Memory B cell (primary cell): ENCODE measurements at regions not wholly inside any gene's neighbourhood (a gene's known extent, or its start where the extent isn't known, plus 50 kb on each side); places are given as distances from the start of the nearest gene placed in this dataset.

ENCODE experiments used
- ATAC-seq: fragments of 150-1000 bp; cut with Tn5 transposase; 2 replicates; pipeline ENCODE4 v1.10.0; 2021; ENCODE audit warnings: low read depth, mild to moderate bottlenecking, moderate library complexity
- DNase-seq, 2 donors: peaks; one replicate each; pipeline ENCODE4 v3.0.0; 2022; ENCODE audit warnings: low spot score in 2 of 2
- H3K27ac Mint-ChIP-seq: one replicate; pipeline ENCODE4 v1.8.0; 2022; ENCODE audit warnings: mild to moderate bottlenecking, moderate library complexity, mixed read lengths
- H3K27me3 Mint-ChIP-seq: one replicate; pipeline ENCODE4 v1.8.0; 2022; ENCODE audit warnings: mixed read lengths
- H3K36me3 Mint-ChIP-seq: one replicate; pipeline ENCODE4 v1.8.0; 2022; ENCODE audit warnings: mild to moderate bottlenecking, mixed read lengths
- H3K4me1 Mint-ChIP-seq: one replicate; pipeline ENCODE4 v1.8.0; 2022; ENCODE audit warnings: mixed read lengths
- H3K4me3 Mint-ChIP-seq: one replicate; pipeline ENCODE4 v1.8.0; 2022; ENCODE audit warnings: mild to moderate bottlenecking, moderate library complexity, mixed read lengths
- H3K9me3 Mint-ChIP-seq: one replicate; pipeline ENCODE4 v1.8.0; 2022; ENCODE audit warnings: mixed read lengths

DNA sequence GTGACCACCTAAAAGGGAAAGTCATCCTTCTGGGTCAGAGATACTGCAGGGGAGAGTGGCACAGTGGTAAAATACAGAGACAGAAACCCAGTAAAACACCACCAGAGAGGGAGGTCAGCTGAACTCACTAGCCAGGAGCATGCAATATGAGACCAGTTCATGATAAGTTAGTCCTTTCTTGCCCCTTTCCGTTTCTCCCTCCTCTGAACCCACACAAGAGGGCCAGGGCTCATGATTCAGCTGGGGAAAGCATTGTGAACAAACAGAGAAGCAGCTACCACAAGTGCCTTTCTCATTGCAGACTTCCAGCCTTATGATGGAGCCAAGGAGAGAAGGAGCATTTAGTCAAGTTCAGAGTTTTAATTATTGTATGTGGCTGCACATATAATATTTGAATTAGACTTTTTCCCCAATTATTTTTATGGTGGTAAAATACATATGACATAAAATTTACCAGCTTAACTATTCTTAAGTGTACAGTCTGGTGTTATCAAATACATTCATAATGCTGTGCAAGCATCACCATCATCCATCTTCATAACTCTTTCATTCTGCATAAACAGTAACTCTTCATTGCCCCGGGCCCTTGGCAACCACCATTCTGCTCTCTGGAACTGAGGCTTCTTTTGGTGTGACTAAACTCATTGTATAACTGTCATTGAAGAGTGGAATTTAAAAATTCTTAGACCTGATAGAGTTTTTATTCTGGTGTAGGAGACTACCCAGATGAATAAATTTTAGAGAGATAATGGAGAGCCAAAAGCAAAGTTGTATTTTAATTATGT is 114.6 kb downstream of the DDIT4L start:
- DNase-seq, result no peak
- no peaks in the 10 kb centered on the region for H3K4me1 Mint-ChIP-seq
- no peaks in the 10 kb centered on the region for H3K36me3 Mint-ChIP-seq
- H3K4me3 Mint-ChIP-seq, result no peak overlapping the region
- no peak for ATAC-seq
- no peaks in the 10 kb centered on the region for H3K9me3 Mint-ChIP-seq
- H3K27me3 Mint-ChIP-seq, result peaks cover 5% of the 10 kb centered on the region
- no peak overlapping the region for H3K27ac Mint-ChIP-seq

GRCh38 chr4:100075056-100075455 is 115.2 kb downstream of the DDIT4L start:
- Mint-ChIP-seq H3K4me3 (no peak overlapping the region), H3K9me3 (no peaks in the 10 kb centered on the region), H3K4me1 (no peaks in the 10 kb centered on the region)

GRCh38 chr4:100071506-100071905 is 118.8 kb downstream of the DDIT4L start:
- no peak for ATAC-seq
- H3K36me3 Mint-ChIP-seq, result no peaks in the 10 kb centered on the region
- H3K27me3 Mint-ChIP-seq, result peaks cover 13% of the 10 kb centered on the region
- H3K9me3 Mint-ChIP-seq, result no peaks in the 10 kb centered on the region
- H3K27ac Mint-ChIP-seq, result no peak overlapping the region
- H3K4me1 Mint-ChIP-seq, result peaks cover 3% of the 10 kb centered on the region
- no peak overlapping the region for H3K4me3 Mint-ChIP-seq
- no peak for DNase-seq

More at GRCh38 chr4:100075056-100075455, 115.2 kb downstream of the DDIT4L start:
- peaks cover 5% of the 10 kb centered on the region for H3K27me3 Mint-ChIP-seq
- H3K36me3 Mint-ChIP-seq, result no peaks in the 10 kb centered on the region
- no peak for ATAC-seq
- no peak overlapping the region for H3K27ac Mint-ChIP-seq
- DNase-seq, result no peak

DNA sequence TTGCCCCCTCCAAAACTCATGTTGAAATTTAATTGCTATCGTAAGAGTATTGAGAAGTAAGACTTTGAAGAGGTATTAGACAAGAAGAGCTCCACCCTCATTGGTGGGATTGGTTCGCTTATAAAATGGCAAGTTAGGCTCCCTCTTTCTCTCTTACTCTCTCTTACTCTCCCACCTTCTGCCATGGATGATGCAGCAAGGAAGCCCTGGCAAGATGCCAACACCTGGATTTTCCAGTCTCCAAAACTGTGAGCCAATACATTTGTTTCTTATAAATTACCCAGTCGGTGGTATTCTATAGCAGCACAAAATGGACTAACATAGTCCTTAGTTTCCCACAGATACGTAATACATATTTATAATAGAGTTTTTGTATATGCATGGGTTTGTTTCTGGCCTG is 119.4 kb downstream of the DDIT4L start:
- no peak overlapping the region for H3K4me3 Mint-ChIP-seq
- ATAC-seq, result no peak
- no peak overlapping the region for H3K27ac Mint-ChIP-seq
- DNase-seq, result no peak
- H3K36me3 Mint-ChIP-seq, result no peaks in the 10 kb centered on the region
- no peaks in the 10 kb centered on the region for H3K9me3 Mint-ChIP-seq
- H3K27me3 Mint-ChIP-seq, result peaks cover 13% of the 10 kb centered on the region
- H3K4me1 Mint-ChIP-seq, result peaks cover 3% of the 10 kb centered on the region

- DNase-seq, result no peak
- H3K9me3 Mint-ChIP-seq, result no peaks in the 10 kb centered on the region
- no peak overlapping the region for H3K27ac Mint-ChIP-seq
- H3K4me1 Mint-ChIP-seq, result peaks cover 3% of the 10 kb centered on the region
- ATAC-seq, result no peak
- H3K27me3 Mint-ChIP-seq, result peaks cover 13% of the 10 kb centered on the region
- no peak overlapping the region for H3K4me3 Mint-ChIP-seq
- H3K36me3 Mint-ChIP-seq, result no peaks in the 10 kb centered on the region
These were observed 119.1 kb upstream of the H2AZ1 start for GRCh38 chr4:100069207-100069606.

DNA sequence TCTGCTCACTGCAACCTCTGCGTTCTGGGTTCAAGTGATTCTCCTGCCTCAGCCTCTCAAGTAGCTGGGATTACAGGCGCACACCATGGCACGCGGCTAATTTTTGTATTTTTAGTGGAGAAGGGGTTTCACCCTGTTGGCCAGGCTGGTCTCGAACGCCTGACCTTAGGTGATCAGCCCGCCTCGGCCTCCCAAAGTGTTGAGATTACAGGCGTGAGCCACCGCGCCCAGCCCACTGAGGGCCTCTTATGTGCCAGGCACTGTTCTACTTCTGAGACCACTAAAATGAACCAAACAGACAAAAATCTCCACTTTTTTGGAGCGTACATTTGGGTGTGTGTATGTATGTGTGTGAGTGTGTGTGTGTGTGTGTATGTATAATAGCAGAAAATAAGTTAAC is 117.2 kb upstream of the H2AZ1 start:
- peaks cover 15% of the 10 kb centered on the region for H3K27me3 Mint-ChIP-seq
- H3K9me3 Mint-ChIP-seq, result no peaks in the 10 kb centered on the region
- DNase-seq, result no peak
- H3K4me1 Mint-ChIP-seq, result peaks cover 3% of the 10 kb centered on the region
- no peak overlapping the region for H3K4me3 Mint-ChIP-seq
- no peak overlapping the region for H3K27ac Mint-ChIP-seq
- ATAC-seq, result no peak
- H3K36me3 Mint-ChIP-seq, result no peaks in the 10 kb centered on the region

GRCh38 chr4:100063355-100063754 is 113.3 kb upstream of the H2AZ1 start:
- Mint-ChIP-seq H3K4me1 (peaks cover 4% of the 10 kb centered on the region), H3K36me3 (no peaks in the 10 kb centered on the region), H3K4me3 (no peak overlapping the region), H3K27me3 (peaks cover 13% of the 10 kb centered on the region), H3K9me3 (no peaks in the 10 kb centered on the region), H3K27ac (no peak overlapping the region)
- DNase-seq, result no peak
- no peak for ATAC-seq

DNA sequence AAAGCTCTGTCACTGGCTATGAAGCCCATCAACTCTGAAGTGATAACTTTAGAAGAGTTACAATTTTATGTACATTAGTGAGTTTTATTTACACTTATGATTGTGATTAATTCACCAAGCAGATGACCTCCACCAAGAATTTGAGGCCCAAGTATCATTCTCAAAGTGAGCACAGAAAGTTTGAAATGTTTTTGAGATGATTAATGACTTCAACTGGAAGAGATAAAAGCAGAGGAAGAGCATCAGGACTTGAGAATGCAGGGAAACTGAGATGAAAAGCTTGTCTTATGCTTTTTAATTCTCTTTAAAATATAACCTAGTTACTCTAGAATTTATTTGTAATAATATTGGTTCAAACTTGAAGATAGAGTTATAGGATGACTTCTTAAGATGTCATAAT is 112.8 kb upstream of the H2AZ1 start:
- H3K36me3 Mint-ChIP-seq, result no peaks in the 10 kb centered on the region
- peaks cover 11% of the 10 kb centered on the region for H3K27me3 Mint-ChIP-seq
- no peak overlapping the region for H3K4me3 Mint-ChIP-seq
- ATAC-seq, result no peak
- H3K9me3 Mint-ChIP-seq, result no peaks in the 10 kb centered on the region
- H3K4me1 Mint-ChIP-seq, result peaks cover 4% of the 10 kb centered on the region
- no peak for DNase-seq
- H3K27ac Mint-ChIP-seq, result no peak overlapping the region

GRCh38 chr4:100061835-100062234 is 111.8 kb upstream of the H2AZ1 start:
- Mint-ChIP-seq H3K27ac (no peak overlapping the region), H3K4me3 (no peak overlapping the region), H3K9me3 (no peaks in the 10 kb centered on the region), H3K36me3 (no peaks in the 10 kb centered on the region), H3K27me3 (peaks cover 8% of the 10 kb centered on the region), H3K4me1 (peaks cover 4% of the 10 kb centered on the region)
- ATAC-seq (no peak), DNase-seq (no peak)

DNA sequence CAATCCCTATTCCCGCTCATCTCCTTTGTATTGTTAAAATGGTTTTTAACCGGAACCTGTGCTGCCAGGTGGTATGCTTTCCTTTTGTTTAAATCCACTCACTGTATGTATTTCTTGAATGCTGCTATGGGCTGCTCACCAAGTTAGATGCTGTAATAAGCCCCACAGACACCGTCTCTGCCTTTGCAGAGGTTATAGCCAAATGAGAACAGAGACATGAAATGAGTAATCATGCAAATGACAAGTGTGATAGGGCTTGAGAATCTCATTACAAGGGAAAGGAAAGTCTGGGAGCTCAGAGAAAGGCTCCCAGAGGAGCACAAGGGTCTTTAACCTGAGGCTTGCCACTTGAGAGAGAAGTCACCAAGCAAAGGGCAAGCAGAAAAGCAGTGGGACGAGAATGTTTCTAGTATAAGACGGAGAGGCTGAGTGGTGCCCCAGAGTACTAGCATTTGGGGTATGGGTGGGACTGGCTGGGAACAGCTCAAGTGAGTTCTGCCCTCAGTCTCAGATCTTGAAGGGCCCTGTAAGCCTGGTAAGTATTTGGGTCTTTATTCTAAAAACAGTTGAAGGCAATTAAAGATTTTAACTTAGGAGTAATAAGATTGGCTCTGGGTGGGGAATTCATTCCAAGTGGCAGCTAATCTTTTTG is 110.8 kb upstream of the H2AZ1 start:
- no peaks in the 10 kb centered on the region for H3K36me3 Mint-ChIP-seq
- DNase-seq, result no peak
- no peak overlapping the region for H3K4me3 Mint-ChIP-seq
- peaks cover 8% of the 10 kb centered on the region for H3K27me3 Mint-ChIP-seq
- no peaks in the 10 kb centered on the region for H3K9me3 Mint-ChIP-seq
- H3K27ac Mint-ChIP-seq, result no peak overlapping the region
- peaks cover 4% of the 10 kb centered on the region for H3K4me1 Mint-ChIP-seq
- ATAC-seq, result no peak

DNA sequence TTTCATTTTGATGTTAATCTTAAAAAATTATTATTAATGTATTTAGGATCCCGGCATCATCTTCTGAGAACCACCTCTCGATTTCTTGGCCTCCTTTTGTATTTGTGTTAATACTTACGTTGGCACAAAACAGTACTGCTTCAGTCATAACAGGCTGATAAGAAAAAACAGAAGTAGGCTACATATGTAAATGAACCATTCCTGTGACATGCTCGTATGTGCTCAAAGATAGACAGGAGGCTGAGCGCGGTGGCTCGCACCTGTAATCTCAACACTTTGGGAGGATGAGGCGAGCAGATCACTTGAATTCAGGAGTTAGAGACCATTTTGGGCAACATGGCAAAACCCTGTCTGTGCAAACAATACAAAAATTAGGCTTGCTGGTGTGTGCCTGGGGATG is 109.4 kb upstream of the H2AZ1 start:
- H3K36me3 Mint-ChIP-seq, result no peaks in the 10 kb centered on the region
- H3K27ac Mint-ChIP-seq, result no peak overlapping the region
- H3K9me3 Mint-ChIP-seq, result no peaks in the 10 kb centered on the region
- peak; percentile 75 for ATAC-seq
- H3K4me3 Mint-ChIP-seq, result peak overlapping the region; percentile 57
- H3K4me1 Mint-ChIP-seq, result peaks cover 4% of the 10 kb centered on the region
- DNase-seq, result no peak
- H3K27me3 Mint-ChIP-seq, result peaks cover 8% of the 10 kb centered on the region

DNA sequence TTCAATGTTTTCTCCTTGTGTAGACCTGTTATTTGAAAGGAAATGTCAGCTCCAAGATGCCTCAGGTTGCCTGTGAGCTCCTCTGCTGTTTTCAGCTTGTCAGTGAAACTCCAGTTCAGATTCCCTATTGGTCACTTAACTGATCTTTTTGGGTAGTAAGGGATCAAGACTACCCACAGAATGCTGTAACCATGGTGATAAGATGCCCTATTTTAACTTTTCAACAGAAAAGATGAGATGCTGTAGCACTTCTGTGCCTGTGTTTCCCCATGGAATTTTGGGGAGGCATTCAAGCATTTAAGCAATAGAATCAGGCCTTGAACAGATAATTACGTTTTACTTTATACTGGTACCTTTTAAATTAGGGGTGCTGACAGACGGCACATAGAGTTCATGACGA is 106.6 kb upstream of the H2AZ1 start:
- peaks cover 7% of the 10 kb centered on the region for H3K27me3 Mint-ChIP-seq

GRCh38 chr4:100054071-100054470 is 104.0 kb upstream of the H2AZ1 start:
- H3K9me3 Mint-ChIP-seq, result no peaks in the 10 kb centered on the region
- H3K27me3 Mint-ChIP-seq, result peaks cover 13% of the 10 kb centered on the region
- no peaks in the 10 kb centered on the region for H3K36me3 Mint-ChIP-seq
- no peak for DNase-seq
- no peak for ATAC-seq
- no peak overlapping the region for H3K27ac Mint-ChIP-seq
- H3K4me1 Mint-ChIP-seq, result no peaks in the 10 kb centered on the region
- H3K4me3 Mint-ChIP-seq, result no peak overlapping the region

More for the DNA sequence above, 106.6 kb upstream of the H2AZ1 start:
- H3K9me3 Mint-ChIP-seq, result no peaks in the 10 kb centered on the region
- H3K36me3 Mint-ChIP-seq, result no peaks in the 10 kb centered on the region
- H3K27ac Mint-ChIP-seq, result no peak overlapping the region
- peaks cover 4% of the 10 kb centered on the region for H3K4me1 Mint-ChIP-seq
- DNase-seq, result no peak
- no peak for ATAC-seq
- H3K4me3 Mint-ChIP-seq, result no peak overlapping the region

- Mint-ChIP-seq H3K9me3 (peaks cover 2% of the 10 kb centered on the region), H3K4me3 (no peak overlapping the region), H3K27me3 (peaks cover 15% of the 10 kb centered on the region), H3K4me1 (no peaks in the 10 kb centered on the region), H3K36me3 (no peaks in the 10 kb centered on the region), H3K27ac (no peak overlapping the region)
- no peak for ATAC-seq
- DNase-seq, result no peak
These were observed 99.8 kb upstream of the H2AZ1 start for GRCh38 chr4:100049872-100050271.

- ATAC-seq (no peak), DNase-seq (no peak)
- no peak overlapping the region for H3K27ac Mint-ChIP-seq
- H3K36me3 Mint-ChIP-seq, result no peaks in the 10 kb centered on the region
- H3K4me3 Mint-ChIP-seq, result no peak overlapping the region
- no peaks in the 10 kb centered on the region for H3K27me3 Mint-ChIP-seq
- no peaks in the 10 kb centered on the region for H3K4me1 Mint-ChIP-seq
- no peaks in the 10 kb centered on the region for H3K9me3 Mint-ChIP-seq
These were observed 92.6 kb upstream of the H2AZ1 start for GRCh38 chr4:100042711-100043110.
